Heart left ventricle (tissue), 16 donors: ENCODE measurements at regions not wholly inside any gene's neighbourhood (a gene's known extent, or its start where the extent isn't known, plus 50 kb on each side); places are given as distances from the start of the nearest gene placed in this dataset.

Source experiments
- ATAC-seq, 4 donors: fragments of 200-7000 bp; cut with Tn5 transposase; one replicate each; pipeline ENCODE4 v1.9.1; 2020 to 2022; ENCODE audit warnings: moderate library complexity in 4 of 4, mild to moderate bottlenecking in 3 of 4, moderate number of reproducible peaks in 1 of 4
- DNase-seq, 5 donors: peaks; one replicate each; pipeline ENCODE4 v3.0.0-alpha.2; 2020
- H3K27ac ChIP-seq, 12 donors: fragments of 200-600 bp; sonication (generic) in 4 of 12; one replicate each; pipeline versions ENCODE4 v1.5.0 to v1.8.0; 2016 to 2022; ENCODE audit warnings: mild to moderate bottlenecking in 2 of 12
- H3K27me3 ChIP-seq, 9 donors: fragments of 200-600 bp; sonication (generic) in 2 of 9; one replicate each; pipeline versions ENCODE4 v1.5.1 to v1.8.0; 2016 to 2022; ENCODE audit warnings: mild to moderate bottlenecking in 3 of 9
- H3K36me3 ChIP-seq, 9 donors: fragments of 200-600 bp; sonication (generic) in 2 of 9; one replicate each; pipeline versions ENCODE4 v1.5.0 to v1.8.0; 2018 to 2022; ENCODE audit warnings: mild to moderate bottlenecking in 2 of 9
- H3K4me1 ChIP-seq, 12 donors: fragments of 200-600 bp; sonication (generic) in 4 of 12; one replicate each; pipeline versions ENCODE4 v1.5.0 to v1.8.0; 2016 to 2022; ENCODE audit warnings: mild to moderate bottlenecking in 3 of 12
- H3K4me3 ChIP-seq, 12 donors: fragments of 200-600 bp; sonication (generic) in 4 of 12; one replicate each; pipeline versions ENCODE4 v1.5.0 to v1.8.0; 2017 to 2022; ENCODE audit warnings: mild to moderate bottlenecking in 9 of 12, moderate library complexity in 4 of 12
- H3K9me3 ChIP-seq, 12 donors: fragments of 200-600 bp; sonication (generic) in 4 of 12; one replicate each; pipeline versions ENCODE4 v1.5.0 to v1.8.0; 2016 to 2022; ENCODE audit warnings: mild to moderate bottlenecking in 1 of 12
- CTCF ChIP-seq, 12 donors: fragments of 200-600 bp; sonication (generic) in 4 of 12; IDR thresholded peaks; one replicate each; pipeline versions ENCODE4 v1.5.0 to v1.8.0; 2018 to 2022; ENCODE audit warnings: antibody characterized with exemption in 12 of 12, mild to moderate bottlenecking in 5 of 12
- POLR2A ChIP-seq, 2 donors: fragments of 450-650 bp; IDR thresholded peaks; one replicate each; pipeline ENCODE4 v1.6.1; 2017; ENCODE audit warnings: antibody characterized with exemption in 2 of 2, mild to moderate bottlenecking in 2 of 2, moderate library complexity in 2 of 2
- WGBS, 4 donors: extraction: QIAGEN DNeasy Blood & Tissue Kit in 2 of 4; methylation state at CpG; one replicate each; pipeline versions ENCODE4 v1.1.5 to v1.1.7; 2013 to 2018; 5-methylcytosine and 5-hydroxymethylcytosine counted together
- intact Hi-C, 10 donors: fragments of 100-400 bp; cut with DNase I; formaldehyde crosslinking; loops; one replicate each; pipeline versions ENCODE4 v1.11.1 to v1.14.2; 2022
- donor health status: ischemic (EF 13 %, LVEDD 7.1; RV severe dilation, severe dysfunction).
- donor health status: healthy with polysubstance abuse.
- donor health status: DM: no; HTN: yes; CAD: no.
- donor health status: DM: no; HTN: no; CAD: no.
- donor health status: ischemic (EF 25% LVEDD 6.9; RV normal size, moderate dysfunction).
- donor health status: ischemic (EF 25% LVEDD 5.7; RV mildly dilated, moderate dysfunction).
- donor health status: healthy.
- donor health status: DM: yes; HTN: yes; CAD: no.
- donor health status: ischemic (EF 35%, LVEDD 5.7; RV mildly dilated, moderate dysfunction).
- donor health status: nonischemic (EF 11% LVEDD 7.7; RV severe dilation, severe dysfunction).
- donor health status: DM: yes; HTN: yes; CAD: no.
- donor health status: PGD.
- donor health status: ischemic (EF 29% LVEDD 5.4; RV normal size, mild dysfunction).
- donor health status: nonischemic (EF 23%, LVEDD 6.1; RV moderate dilation, normal function).

- no peaks in the 10 kb centered on the region for H3K36me3 ChIP-seq
- WGBS, 4 donors, result 65 to 70% (median 66%) methylated on average over 2 of the region's 2 CpGs
Observed at GRCh38 chr5:117877731-117878130, 1110.6 kb downstream of the DTWD2 start.

GRCh38 chr5:117872798-117873368 lies 1115.5 kb downstream of the DTWD2 start:
- Histone ChIP-seq H3K4me3 (no peak overlapping the region), H3K4me1 (no peaks in the 10 kb centered on the region), H3K9me3 (peaks cover 0 to 13% (median 0%) of the 10 kb centered on the region in 12 donors), H3K36me3 (no peaks in the 10 kb centered on the region), H3K27me3 (no peaks in the 10 kb centered on the region), H3K27ac (no peak overlapping the region)
- 52 to 66% (median 60%) methylated on average over 4 of the region's 4 CpGs for WGBS, 4 donors
- TF ChIP-seq POLR2A (IDR thresholded peaks at IDR 0.05), result no peak
- TF ChIP-seq CTCF (IDR thresholded peaks at IDR 0.05), result no peak
- ATAC-seq, result no peak
- no peak for DNase-seq
- intact Hi-C loops, result no loop called here

More at GRCh38 chr5:117877731-117878130, 1110.6 kb downstream of the DTWD2 start:
- Histone ChIP-seq H3K27ac (no peak overlapping the region), H3K4me3 (no peak overlapping the region), H3K4me1 (no peaks in the 10 kb centered on the region), H3K27me3 (no peaks in the 10 kb centered on the region), H3K9me3 (peaks cover 0 to 13% (median 0%) of the 10 kb centered on the region in 12 donors)
- intact Hi-C loops, result no loop called here
- ATAC-seq, result no peak
- no peak for DNase-seq
- TF ChIP-seq POLR2A (IDR thresholded peaks at IDR 0.05) (no peak), CTCF (IDR thresholded peaks at IDR 0.05) (no peak)

DNA sequence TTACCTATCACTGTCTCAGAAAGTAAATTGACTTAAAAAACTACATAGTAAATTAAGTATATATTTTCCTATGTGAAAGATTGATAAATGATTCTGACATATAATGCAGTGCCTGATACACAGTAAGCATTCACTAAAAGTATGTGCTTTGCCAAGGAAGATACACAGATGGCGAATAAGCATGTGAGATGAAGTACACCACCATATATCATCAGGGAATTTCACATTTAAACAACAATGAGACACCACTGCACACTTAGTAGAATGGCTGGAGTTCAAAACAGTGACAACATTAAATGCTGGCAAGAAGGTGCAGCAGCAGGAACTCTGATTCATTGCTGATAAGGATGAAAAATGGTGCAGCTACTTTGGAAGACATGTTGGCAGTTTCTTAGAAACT lies 1118.8 kb downstream of the DTWD2 start:
- TF ChIP-seq POLR2A (IDR thresholded peaks at IDR 0.05) (no peak), CTCF (IDR thresholded peaks at IDR 0.05) (no peak)
- no peak overlapping the region for H3K4me3 ChIP-seq
- no peak overlapping the region for H3K27ac ChIP-seq
- ATAC-seq (no peak), DNase-seq (no peak)
- peaks cover 0 to under 1% (median 0%) of the 10 kb centered on the region in 12 donors for H3K9me3 ChIP-seq
- H3K36me3 ChIP-seq, result no peaks in the 10 kb centered on the region
- no peaks in the 10 kb centered on the region for H3K27me3 ChIP-seq
- intact Hi-C loops, result no loop called here
- WGBS, 4 donors, result 92 to 96% (median 93%) methylated on average over 1 of the region's 1 CpG
- H3K4me1 ChIP-seq, result no peaks in the 10 kb centered on the region

DNA sequence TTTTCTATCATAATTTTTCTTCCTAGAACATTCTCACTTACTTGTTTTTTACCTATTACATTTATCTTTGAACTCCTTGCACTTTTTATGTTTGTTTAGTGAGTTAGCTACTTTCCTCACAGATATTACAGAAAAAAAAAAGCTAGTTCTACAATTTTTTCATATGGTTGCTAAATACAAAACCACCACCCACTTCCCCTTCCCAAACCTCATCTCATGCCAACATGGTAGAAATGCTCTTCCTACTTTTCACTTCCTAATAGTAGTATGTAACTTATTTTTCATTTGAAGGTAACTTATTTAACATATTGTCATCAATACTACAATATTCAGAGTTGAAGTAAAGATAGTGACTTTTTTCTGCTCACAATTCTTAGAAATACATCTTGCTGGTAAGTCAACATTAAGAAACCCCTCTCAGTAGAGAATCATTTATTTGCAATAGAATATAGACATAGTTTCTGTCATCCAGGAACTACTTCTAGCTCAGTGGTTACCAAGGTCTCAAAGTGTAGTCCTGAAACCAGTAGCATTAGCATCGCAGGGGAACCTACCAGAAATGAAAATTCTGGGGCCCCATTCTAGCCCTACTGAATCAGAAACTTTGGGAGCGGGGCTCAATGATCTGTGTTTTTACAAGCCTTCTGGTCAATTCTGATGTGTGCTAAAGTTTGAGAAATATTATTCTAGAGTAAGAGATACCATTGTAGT lies 1124.6 kb downstream of the DTWD2 start:
- TF ChIP-seq POLR2A (IDR thresholded peaks at IDR 0.05), result no peak
- no peak for TF ChIP-seq CTCF (IDR thresholded peaks at IDR 0.05)
- DNase-seq, result no peak
- Histone ChIP-seq H3K4me3 (no peak overlapping the region), H3K27me3 (no peaks in the 10 kb centered on the region), H3K27ac (peak overlapping the region in 1 of 12 donors; percentile 58), H3K4me1 (peaks cover 0 to 16% (median 0%) of the 10 kb centered on the region in 12 donors), H3K9me3 (no peaks in the 10 kb centered on the region), H3K36me3 (no peaks in the 10 kb centered on the region)
- intact Hi-C loops, result no loop called here
- 91 to 97% (median 94%) methylated on average over 2 of the region's 2 CpGs for WGBS, 4 donors
- ATAC-seq, result no peak
